PC-9 (cell line): ENCODE measurements at regions not wholly inside any gene's neighbourhood (a gene's known extent, or its start where the extent isn't known, plus 50 kb on each side); places are given as distances from the start of the nearest gene placed in this dataset.

ENCODE experiments used
- BruUV-seq: library from RNA; stranded (reverse); fragments of 400-500 nt; replicated peaks from 2 replicates; lab custom pipeline; 2021; lab: Mats Ljungman, UMichigan
- CTCF ChIA-PET: fragments of 300-600 bp; sonication (Branson Sonifier 250); formaldehyde crosslinking; loops from one replicate; lab custom pipeline; 2022; ENCODE audit warnings: antibody characterized with exemption; lab: Charles Lee
- POLR2A ChIA-PET: fragments of 300-600 bp; sonication (Branson Sonifier 250); formaldehyde crosslinking; loops from one replicate; lab custom pipeline; 2022; ENCODE audit warnings: antibody characterized with exemption; ENCODE audit not compliant: unreplicated experiment; lab: Charles Lee
- DNase-seq, 2 experiments: peaks; one replicate each; pipeline versions ENCODE4 v3.0.0 to v3.0.0-alpha.2; 2015 to 2022; ENCODE audit warnings: mixed read lengths in 1 of 2
- H2AFZ ChIP-seq: fragments of 200-600 bp; sonication (generic); 2 replicates; pipeline ENCODE4 v1.8.1; 2017; ENCODE audit warnings: antibody characterized with exemption
- H3F3A ChIP-seq: fragments of 200-600 bp; sonication (generic); 2 replicates; pipeline ENCODE4 v1.8.1; 2017; ENCODE audit warnings: antibody characterized with exemption, mild to moderate bottlenecking, low read depth; ENCODE audit not compliant: insufficient read depth
- H3K27ac ChIP-seq: fragments of 200-600 bp; sonication (generic); 2 replicates; pipeline ENCODE4 v1.6.1; 2016; ENCODE audit warnings: mixed run types
- H3K27me3 ChIP-seq: fragments of 200-600 bp; sonication (generic); 2 replicates; pipeline ENCODE4 v1.6.1; 2016; ENCODE audit warnings: low read depth, mixed run types; ENCODE audit not compliant: insufficient read depth
- H3K36me3 ChIP-seq: fragments of 200-600 bp; sonication (generic); 2 replicates; pipeline ENCODE4 v1.6.1; 2016; ENCODE audit warnings: low read depth, mixed run types
- H3K4me1 ChIP-seq: fragments of 200-600 bp; sonication (generic); replicated peaks from 2 replicates; pipeline ENCODE4 v1.6.1; 2016; ENCODE audit warnings: mixed run types; ENCODE audit not compliant: insufficient read depth
- H3K4me2 ChIP-seq: fragments of 200-600 bp; sonication (generic); 2 replicates; pipeline ENCODE4 v1.6.1; 2017; ENCODE audit warnings: mixed run types
- H3K4me3 ChIP-seq: fragments of 200-600 bp; sonication (generic); 2 replicates; pipeline ENCODE4 v1.6.1; 2016; ENCODE audit warnings: mixed run types
- H3K79me2 ChIP-seq: fragments of 200-600 bp; sonication (generic); 2 replicates; pipeline ENCODE4 v1.6.1; 2017; ENCODE audit warnings: low read depth, mixed run types
- H3K9me2 ChIP-seq: fragments of 200-600 bp; sonication (generic); 2 replicates; pipeline ENCODE4 v1.8.1; 2017; ENCODE audit warnings: mild to moderate bottlenecking; ENCODE audit not compliant: insufficient read depth
- H3K9me3 ChIP-seq: fragments of 200-600 bp; sonication (generic); 2 replicates; pipeline ENCODE4 v1.8.1; 2016; ENCODE audit warnings: low read depth; ENCODE audit not compliant: insufficient read depth
- H4K20me1 ChIP-seq: fragments of 200-600 bp; sonication (generic); 2 replicates; pipeline ENCODE4 v1.8.1; 2017; ENCODE audit not compliant: insufficient read depth
- EZH2 ChIP-seq: fragments of 200-600 bp; sonication (generic); IDR thresholded peaks from 2 replicates; pipeline ENCODE4 v1.8.0; 2017; ENCODE audit warnings: antibody characterized with exemption, low read depth
- intact Hi-C: fragments of 100-400 bp; cut with micrococcal nuclease; formaldehyde crosslinking; loops from one replicate; pipeline ENCODE4 v1.10.0; 2022; ENCODE audit not compliant: unreplicated experiment
- TF ChIP-seq, protein P1 (sequence below): fragments of 200-600 bp; sonication (generic); conservative IDR thresholded peaks from 2 replicates; pipeline ENCODE4 v1.6.1; 2017; ENCODE audit warnings: mixed run types, antibody characterized with exemption, mild to moderate bottlenecking, moderate library complexity

DNA sequence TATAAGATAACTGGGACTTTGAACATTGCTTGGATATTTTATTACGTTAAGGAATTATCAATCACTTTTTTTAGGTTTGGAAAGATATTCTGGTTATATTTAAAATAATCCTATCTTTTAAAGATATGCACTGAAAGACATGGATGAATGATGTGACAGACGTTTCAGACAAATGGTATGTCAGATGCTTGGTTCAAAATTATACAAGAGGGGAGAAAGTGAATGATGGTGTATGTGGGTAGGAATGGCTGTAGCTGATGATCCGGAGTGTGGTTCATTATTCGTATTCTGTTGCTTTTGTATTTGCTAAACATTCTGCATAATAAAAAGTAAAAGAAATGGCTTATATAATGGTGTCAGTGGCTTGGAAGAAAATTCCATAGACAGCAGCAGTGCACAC lies 51.0 kb upstream of the SNRPB2 start:
- no peaks in the 10 kb centered on the region for H3K79me2 ChIP-seq
- DNase-seq = no peak
- no peaks in the 10 kb centered on the region for H3F3A ChIP-seq
- POLR2A ChIA-PET = no interaction called here
- TF ChIP-seq, protein P1, sequence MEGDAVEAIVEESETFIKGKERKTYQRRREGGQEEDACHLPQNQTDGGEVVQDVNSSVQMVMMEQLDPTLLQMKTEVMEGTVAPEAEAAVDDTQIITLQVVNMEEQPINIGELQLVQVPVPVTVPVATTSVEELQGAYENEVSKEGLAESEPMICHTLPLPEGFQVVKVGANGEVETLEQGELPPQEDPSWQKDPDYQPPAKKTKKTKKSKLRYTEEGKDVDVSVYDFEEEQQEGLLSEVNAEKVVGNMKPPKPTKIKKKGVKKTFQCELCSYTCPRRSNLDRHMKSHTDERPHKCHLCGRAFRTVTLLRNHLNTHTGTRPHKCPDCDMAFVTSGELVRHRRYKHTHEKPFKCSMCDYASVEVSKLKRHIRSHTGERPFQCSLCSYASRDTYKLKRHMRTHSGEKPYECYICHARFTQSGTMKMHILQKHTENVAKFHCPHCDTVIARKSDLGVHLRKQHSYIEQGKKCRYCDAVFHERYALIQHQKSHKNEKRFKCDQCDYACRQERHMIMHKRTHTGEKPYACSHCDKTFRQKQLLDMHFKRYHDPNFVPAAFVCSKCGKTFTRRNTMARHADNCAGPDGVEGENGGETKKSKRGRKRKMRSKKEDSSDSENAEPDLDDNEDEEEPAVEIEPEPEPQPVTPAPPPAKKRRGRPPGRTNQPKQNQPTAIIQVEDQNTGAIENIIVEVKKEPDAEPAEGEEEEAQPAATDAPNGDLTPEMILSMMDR = no peak
- no TSS peak for BruUV-seq
- H2AFZ ChIP-seq = no peak overlapping the region
- no peak overlapping the region for H3K4me3 ChIP-seq
- no peaks in the 10 kb centered on the region for H3K4me1 ChIP-seq
- H3K36me3 ChIP-seq = no peaks in the 10 kb centered on the region
- no peaks in the 10 kb centered on the region for H3K9me3 ChIP-seq
- no peaks in the 10 kb centered on the region for H4K20me1 ChIP-seq
- intact Hi-C loops = no loop called here
- no peaks in the 10 kb centered on the region for H3K9me2 ChIP-seq
- CTCF ChIA-PET = no interaction called here
- H3K27me3 ChIP-seq = no peaks in the 10 kb centered on the region
- no peak overlapping the region for H3K27ac ChIP-seq
- no peak overlapping the region for H3K4me2 ChIP-seq

DNA sequence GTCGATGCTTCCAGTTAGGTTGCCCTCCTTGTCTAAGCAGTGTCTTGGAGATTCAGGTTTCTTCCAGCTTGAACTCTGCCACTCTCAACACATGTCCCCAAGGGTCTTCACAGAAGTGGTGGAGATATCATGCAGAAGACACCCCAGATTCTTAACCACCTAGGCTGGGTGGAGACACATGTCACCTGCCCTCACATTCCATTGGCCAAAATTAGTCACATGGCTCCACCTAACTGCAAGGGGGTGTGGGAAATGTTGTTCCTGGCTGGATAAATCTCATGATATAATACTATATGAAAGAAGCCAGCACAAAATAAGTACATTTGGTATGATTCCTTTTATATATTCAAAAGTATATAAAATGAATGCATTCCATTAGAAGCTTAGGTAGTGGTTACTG lies 52.9 kb upstream of the SNRPB2 start:
- Histone ChIP-seq H3K4me2 (no peak overlapping the region), H3K4me1 (no peaks in the 10 kb centered on the region), H2AFZ (no peak overlapping the region), H3K4me3 (no peak overlapping the region), H3K27ac (no peak overlapping the region), H3K27me3 (no peaks in the 10 kb centered on the region), H3K36me3 (no peaks in the 10 kb centered on the region), H3K79me2 (no peaks in the 10 kb centered on the region), H3F3A (no peaks in the 10 kb centered on the region), H3K9me2 (no peaks in the 10 kb centered on the region), H3K9me3 (no peaks in the 10 kb centered on the region), H4K20me1 (no peaks in the 10 kb centered on the region)
- intact Hi-C loops = no loop called here
- POLR2A ChIA-PET = no interaction called here
- CTCF ChIA-PET = no interaction called here
- no TSS peak for BruUV-seq
- no peak for DNase-seq
- TF ChIP-seq EZH2 = no peak
- TF ChIP-seq, protein P1 = no peak

DNA sequence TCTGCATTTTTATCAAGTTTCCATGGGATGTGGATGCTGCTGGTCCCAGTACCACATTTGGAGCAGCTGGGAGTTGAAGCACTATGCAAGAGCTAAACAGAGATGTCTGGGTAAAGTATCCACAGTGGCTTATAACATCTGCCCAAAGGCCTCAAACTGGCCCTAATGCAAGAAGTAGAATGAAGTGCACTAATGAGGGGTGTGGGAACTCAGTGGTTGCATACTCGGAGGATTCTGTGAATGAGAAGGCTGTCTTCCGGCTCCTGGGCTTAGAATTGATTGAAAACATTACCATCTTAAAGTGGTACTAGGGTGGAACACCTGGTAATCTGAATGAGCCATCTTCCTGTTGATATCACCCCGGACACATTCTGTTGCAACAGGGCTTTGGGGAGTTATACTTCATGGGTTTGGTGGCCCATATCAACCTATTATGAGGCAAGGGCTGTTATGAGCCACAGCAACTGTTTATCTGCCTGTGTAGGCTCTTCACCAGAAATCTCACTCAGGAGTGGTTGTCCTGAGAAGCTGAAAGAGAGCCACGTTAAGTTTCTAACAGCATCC lies 54.7 kb upstream of the SNRPB2 start:
- CTCF ChIA-PET = no interaction called here

More for the DNA sequence above, 54.7 kb upstream of the SNRPB2 start:
- Histone ChIP-seq H3K27me3 (no peaks in the 10 kb centered on the region), H3K36me3 (no peaks in the 10 kb centered on the region), H3F3A (no peaks in the 10 kb centered on the region), H3K79me2 (no peaks in the 10 kb centered on the region), H3K4me1 (no peaks in the 10 kb centered on the region), H3K4me2 (no peak overlapping the region), H3K9me3 (no peaks in the 10 kb centered on the region), H2AFZ (no peak overlapping the region), H4K20me1 (no peaks in the 10 kb centered on the region), H3K27ac (no peak overlapping the region), H3K4me3 (no peak overlapping the region), H3K9me2 (no peaks in the 10 kb centered on the region)
- no TSS peak for BruUV-seq
- POLR2A ChIA-PET = no interaction called here
- DNase-seq = no peak
- intact Hi-C loops = no loop called here
- TF ChIP-seq, protein P1 = no peak
- no peak for TF ChIP-seq EZH2
